ENCODE measurements at regions not wholly inside any gene's neighbourhood (a gene's known extent, or its start where the extent isn't known, plus 50 kb on each side); places are given as distances from the start of the nearest gene placed in this dataset.
"Not testable (repeated sequence)": the region's sequence is repeated elsewhere in the genome, so short reads cannot be mapped to it uniquely, and the experiment has no call there.

DNA sequence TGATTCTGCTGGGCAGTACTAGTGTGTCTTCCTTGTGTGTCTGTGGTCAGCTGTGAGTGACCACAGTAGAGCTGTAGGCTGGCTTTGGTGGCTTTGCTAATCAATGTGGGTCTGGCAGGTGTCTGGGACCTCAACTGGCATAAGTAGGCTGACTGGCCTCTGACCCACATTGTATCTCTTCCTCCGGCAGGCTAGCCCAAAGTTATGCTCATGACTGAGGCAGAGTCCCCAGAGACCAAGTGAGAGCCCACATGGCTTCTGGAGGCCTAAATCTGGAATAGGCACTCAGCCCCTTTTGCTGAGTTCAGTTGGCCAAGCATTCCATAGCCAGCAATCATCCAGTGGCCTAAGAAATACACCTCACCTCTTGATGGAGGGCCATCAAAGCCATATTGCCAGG is 289.1 kb upstream of the SUCLG2 start:
- no peaks in the 10 kb centered on the region for H3K4me1 ChIP-seq (ENCODE audit: insufficient read depth, low read length)
- no peaks in the 10 kb centered on the region for H3K9me3 ChIP-seq (ENCODE audit: low read length)
- H3K27me3 ChIP-seq (ENCODE audit: control insufficient read depth in 1 of 2, insufficient read depth in 2 of 2, low read length in 2 of 2): no peaks in the 10 kb centered on the region
- H3K27ac ChIP-seq (ENCODE audit: low read depth, low read length): no peak overlapping the region
- no peak overlapping the region for H3K4me3 ChIP-seq (ENCODE audit: low read depth in 1 of 2, low read length in 2 of 2)
- no peak overlapping the region for H3K9ac ChIP-seq (ENCODE audit: low read length)
- no peaks in the 10 kb centered on the region for H3K36me3 ChIP-seq (ENCODE audit: insufficient read depth, low read length)

DNA sequence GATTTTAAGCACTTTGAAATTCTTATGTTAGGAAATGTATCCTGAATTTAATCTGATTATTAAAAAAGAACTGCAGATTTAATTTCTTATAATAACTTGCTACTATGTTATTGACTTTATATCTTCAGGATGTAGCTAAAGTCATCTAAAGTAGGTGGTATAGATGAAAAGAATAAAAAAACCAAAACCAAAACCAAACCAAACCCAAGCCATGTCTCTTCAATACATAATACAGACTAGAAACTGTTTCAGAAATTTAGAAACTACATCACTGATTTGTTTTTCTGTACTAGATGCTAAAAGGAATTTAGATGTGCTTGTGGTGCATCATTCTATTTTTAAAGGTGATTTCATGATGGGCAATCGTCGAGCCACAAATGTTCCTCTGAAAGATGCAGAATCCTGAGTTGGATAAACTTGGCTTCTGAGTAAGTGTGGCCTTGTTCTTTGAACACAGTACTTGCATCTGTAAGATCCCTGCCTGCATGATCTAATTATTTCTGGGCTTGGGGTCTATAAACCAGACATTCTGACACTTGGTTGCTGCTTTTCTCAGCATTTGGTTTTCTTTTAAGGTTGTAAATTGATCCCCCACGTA is 287.1 kb upstream of the SUCLG2 start:
- no peak overlapping the region for H3K9ac ChIP-seq (ENCODE audit: low read length)
- H3K27ac ChIP-seq (ENCODE audit: low read depth, low read length): no peak overlapping the region
- H3K4me3 ChIP-seq (ENCODE audit: low read depth in 1 of 2, low read length in 2 of 2): no peak overlapping the region
- H3K4me1 ChIP-seq (ENCODE audit: insufficient read depth, low read length): no peaks in the 10 kb centered on the region
- no peaks in the 10 kb centered on the region for H3K36me3 ChIP-seq (ENCODE audit: insufficient read depth, low read length)
- no peaks in the 10 kb centered on the region for H3K27me3 ChIP-seq (ENCODE audit: control insufficient read depth in 1 of 2, insufficient read depth in 2 of 2, low read length in 2 of 2)
- no peaks in the 10 kb centered on the region for H3K9me3 ChIP-seq (ENCODE audit: low read length)

DNA sequence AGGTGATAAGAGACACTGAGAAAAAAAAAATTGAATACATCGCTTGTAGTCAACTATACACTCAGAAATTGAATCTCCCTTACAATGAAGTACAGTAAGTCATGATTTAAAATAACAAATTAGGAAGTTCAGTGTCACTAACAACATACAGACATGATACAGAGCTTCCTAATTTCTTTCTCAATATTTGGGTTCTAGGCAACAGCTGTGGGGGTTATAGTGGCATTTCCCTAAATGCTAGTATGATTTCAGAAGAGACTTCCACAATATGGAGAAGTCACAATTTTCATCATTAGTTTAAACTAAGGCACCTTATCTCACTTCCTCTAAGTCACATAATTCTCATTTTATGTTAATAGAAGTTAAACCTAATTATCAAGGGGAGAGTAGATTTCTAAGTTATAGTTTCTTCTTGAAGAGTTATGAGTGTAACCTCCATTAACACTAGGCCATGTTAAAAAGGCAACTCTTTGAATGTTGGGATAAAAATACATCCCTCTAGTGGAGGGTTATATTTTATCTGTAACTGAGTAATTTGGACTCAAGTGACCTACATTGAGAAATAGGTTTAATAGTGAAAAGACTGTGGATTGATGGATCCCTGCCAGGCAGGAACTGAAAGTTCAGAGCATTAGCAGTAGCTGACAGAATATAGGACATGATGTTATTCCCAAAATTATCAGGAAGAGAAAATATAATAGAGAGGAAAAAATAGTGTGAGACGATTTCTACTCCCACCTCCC is 286.0 kb upstream of the SUCLG2 start:
- Histone ChIP-seq H3K27ac (ENCODE audit: low read depth, low read length) (no peak overlapping the region), H3K27me3 (ENCODE audit: control insufficient read depth in 1 of 2, insufficient read depth in 2 of 2, low read length in 2 of 2) (no peaks in the 10 kb centered on the region), H3K4me3 (ENCODE audit: low read depth in 1 of 2, low read length in 2 of 2) (no peak overlapping the region), H3K4me1 (ENCODE audit: insufficient read depth, low read length) (no peaks in the 10 kb centered on the region), H3K9ac (ENCODE audit: low read length) (no peak overlapping the region), H3K36me3 (ENCODE audit: insufficient read depth, low read length) (no peaks in the 10 kb centered on the region), H3K9me3 (ENCODE audit: low read length) (no peaks in the 10 kb centered on the region)

- no peaks in the 10 kb centered on the region for H3K36me3 ChIP-seq (ENCODE audit: insufficient read depth, low read length)
- no peak overlapping the region for H3K9ac ChIP-seq (ENCODE audit: low read length)
- H3K27ac ChIP-seq (ENCODE audit: low read depth, low read length): no peak overlapping the region
- H3K9me3 ChIP-seq (ENCODE audit: low read length): no peaks in the 10 kb centered on the region
- H3K27me3 ChIP-seq (ENCODE audit: control insufficient read depth in 1 of 2, insufficient read depth in 2 of 2, low read length in 2 of 2): no peaks in the 10 kb centered on the region
- H3K4me1 ChIP-seq (ENCODE audit: insufficient read depth, low read length): no peaks in the 10 kb centered on the region
- H3K4me3 ChIP-seq (ENCODE audit: low read depth in 1 of 2, low read length in 2 of 2): no peak overlapping the region
Observed at GRCh38 chr3:67937498-67938118, 283.2 kb upstream of the SUCLG2 start.

DNA sequence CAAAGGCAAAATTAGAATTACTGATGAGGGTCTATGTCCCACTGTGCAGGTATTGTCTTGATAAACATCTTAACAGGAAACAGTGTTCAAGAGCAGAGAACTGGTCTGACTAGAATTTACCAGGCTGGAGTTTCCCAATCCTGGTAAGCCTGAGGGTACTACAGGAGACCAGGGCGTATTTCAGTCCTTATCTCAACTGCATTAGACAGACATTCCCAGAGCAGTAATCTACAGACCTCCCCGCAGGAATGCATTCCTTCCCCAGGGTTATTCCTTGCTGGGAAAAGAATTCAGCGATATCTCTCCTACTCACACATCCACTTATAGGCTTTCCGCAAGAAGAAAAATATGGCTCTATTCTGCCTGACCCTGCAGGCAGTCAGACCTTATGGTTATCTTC is 276.0 kb upstream of the SUCLG2 start:
- H3K4me1 ChIP-seq (ENCODE audit: insufficient read depth, low read length); H3K4me3 ChIP-seq (ENCODE audit: low read depth in 1 of 2, low read length in 2 of 2); H3K36me3 ChIP-seq (ENCODE audit: insufficient read depth, low read length); H3K9me3 ChIP-seq (ENCODE audit: low read length); H3K27me3 ChIP-seq (ENCODE audit: control insufficient read depth in 1 of 2, insufficient read depth in 2 of 2, low read length in 2 of 2); H3K9ac ChIP-seq (ENCODE audit: low read length); H3K27ac ChIP-seq (ENCODE audit: low read depth, low read length): not testable (repeated sequence)

DNA sequence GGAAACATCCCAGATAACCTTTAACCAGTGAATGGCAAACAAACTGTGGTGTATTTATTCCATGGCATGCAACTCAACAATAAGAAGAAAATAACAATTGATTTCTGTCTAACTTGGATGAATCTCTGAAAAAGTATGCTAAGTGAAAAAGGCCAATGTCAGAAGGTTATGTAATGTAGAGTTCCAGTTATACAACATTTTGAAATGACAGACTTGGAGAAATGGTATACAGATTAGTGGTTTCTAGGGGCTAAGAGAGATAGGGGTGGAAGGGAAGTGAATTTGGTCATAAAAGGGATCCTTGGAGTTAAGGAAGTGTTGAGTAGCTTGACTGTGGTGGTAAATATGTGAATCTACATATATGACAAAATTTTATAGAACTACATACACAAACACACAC is 269.4 kb upstream of the SUCLG2 start:
- Histone ChIP-seq H3K27ac (ENCODE audit: low read depth, low read length) (no peak overlapping the region), H3K27me3 (ENCODE audit: control insufficient read depth in 1 of 2, insufficient read depth in 2 of 2, low read length in 2 of 2) (no peaks in the 10 kb centered on the region), H3K36me3 (ENCODE audit: insufficient read depth, low read length) (no peaks in the 10 kb centered on the region), H3K4me1 (ENCODE audit: insufficient read depth, low read length) (no peaks in the 10 kb centered on the region), H3K9me3 (ENCODE audit: low read length) (no peaks in the 10 kb centered on the region), H3K9ac (ENCODE audit: low read length) (no peak overlapping the region), H3K4me3 (ENCODE audit: low read depth in 1 of 2, low read length in 2 of 2) (no peak overlapping the region)

DNA sequence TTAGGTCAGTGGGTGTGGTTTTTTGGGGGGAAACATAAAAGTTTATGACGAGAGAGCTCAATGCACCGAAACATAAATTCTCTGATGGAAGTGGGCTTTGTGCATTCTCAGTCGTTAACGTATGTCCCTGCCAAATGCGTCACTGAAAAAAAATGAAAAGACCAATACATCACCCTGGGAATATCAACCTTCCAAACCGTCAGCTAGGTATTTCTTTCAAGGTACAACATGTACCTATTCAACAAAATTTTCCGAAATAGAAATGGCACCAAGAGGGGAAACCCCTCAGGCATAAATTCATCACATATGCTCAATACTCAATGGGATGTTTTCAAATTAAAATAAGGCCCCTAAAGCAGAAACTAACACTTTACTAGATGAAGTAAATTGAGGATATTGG is 266.6 kb upstream of the SUCLG2 start:
- Histone ChIP-seq H3K9me3 (ENCODE audit: low read length) (no peaks in the 10 kb centered on the region), H3K27me3 (ENCODE audit: control insufficient read depth in 1 of 2, insufficient read depth in 2 of 2, low read length in 2 of 2) (no peaks in the 10 kb centered on the region), H3K27ac (ENCODE audit: low read depth, low read length) (no peak overlapping the region), H3K9ac (ENCODE audit: low read length) (no peak overlapping the region), H3K36me3 (ENCODE audit: insufficient read depth, low read length) (no peaks in the 10 kb centered on the region), H3K4me3 (ENCODE audit: low read depth in 1 of 2, low read length in 2 of 2) (no peak overlapping the region), H3K4me1 (ENCODE audit: insufficient read depth, low read length) (peaks cover 6% of the 10 kb centered on the region)

- no peak overlapping the region for H3K4me3 ChIP-seq (ENCODE audit: low read depth in 1 of 2, low read length in 2 of 2)
- no peak overlapping the region for H3K27ac ChIP-seq (ENCODE audit: low read depth, low read length)
- no peak overlapping the region for H3K9ac ChIP-seq (ENCODE audit: low read length)
- H3K27me3 ChIP-seq (ENCODE audit: control insufficient read depth in 1 of 2, insufficient read depth in 2 of 2, low read length in 2 of 2): no peaks in the 10 kb centered on the region
- H3K36me3 ChIP-seq (ENCODE audit: insufficient read depth, low read length): no peaks in the 10 kb centered on the region
- H3K4me1 ChIP-seq (ENCODE audit: insufficient read depth, low read length): peaks cover 12% of the 10 kb centered on the region
- no peaks in the 10 kb centered on the region for H3K9me3 ChIP-seq (ENCODE audit: low read length)
Observed at GRCh38 chr3:67920311-67920710, 265.9 kb upstream of the SUCLG2 start.

GRCh38 chr3:67916353-67916752 is 261.9 kb upstream of the SUCLG2 start:
- H3K36me3 ChIP-seq (ENCODE audit: insufficient read depth, low read length): no peaks in the 10 kb centered on the region
- H3K4me3 ChIP-seq (ENCODE audit: low read depth in 1 of 2, low read length in 2 of 2): no peak overlapping the region
- H3K27ac ChIP-seq (ENCODE audit: low read depth, low read length): no peak overlapping the region
- peaks cover 12% of the 10 kb centered on the region for H3K4me1 ChIP-seq (ENCODE audit: insufficient read depth, low read length)
- H3K9ac ChIP-seq (ENCODE audit: low read length): no peak overlapping the region
- H3K27me3 ChIP-seq (ENCODE audit: control insufficient read depth in 1 of 2, insufficient read depth in 2 of 2, low read length in 2 of 2): no peaks in the 10 kb centered on the region
- no peaks in the 10 kb centered on the region for H3K9me3 ChIP-seq (ENCODE audit: low read length)

DNA sequence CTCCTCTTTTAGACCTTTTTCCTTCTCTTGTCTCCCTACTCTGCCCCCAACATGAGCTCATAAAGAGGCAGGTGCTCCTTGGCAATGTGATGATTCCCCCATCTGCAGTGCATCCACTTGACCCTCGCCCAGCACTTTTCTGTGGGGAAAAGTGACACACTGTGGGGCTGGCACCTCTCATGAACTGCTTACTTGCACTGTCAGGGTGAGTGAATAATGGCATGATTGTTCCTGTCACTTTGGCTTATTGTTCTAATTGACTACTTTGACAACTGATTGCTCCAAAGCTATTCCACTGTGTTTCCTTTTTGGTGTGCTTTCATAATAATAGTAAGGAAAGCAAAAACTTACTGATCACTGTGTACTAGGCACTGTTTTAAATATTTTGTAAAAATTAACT is 253.3 kb upstream of the SUCLG2 start:
- Histone ChIP-seq H3K9ac (ENCODE audit: low read length) (no peak overlapping the region), H3K4me3 (ENCODE audit: low read depth in 1 of 2, low read length in 2 of 2) (no peak overlapping the region), H3K27me3 (ENCODE audit: control insufficient read depth in 1 of 2, insufficient read depth in 2 of 2, low read length in 2 of 2) (no peaks in the 10 kb centered on the region), H3K4me1 (ENCODE audit: insufficient read depth, low read length) (no peaks in the 10 kb centered on the region), H3K36me3 (ENCODE audit: insufficient read depth, low read length) (no peaks in the 10 kb centered on the region), H3K27ac (ENCODE audit: low read depth, low read length) (no peak overlapping the region), H3K9me3 (ENCODE audit: low read length) (no peaks in the 10 kb centered on the region)

DNA sequence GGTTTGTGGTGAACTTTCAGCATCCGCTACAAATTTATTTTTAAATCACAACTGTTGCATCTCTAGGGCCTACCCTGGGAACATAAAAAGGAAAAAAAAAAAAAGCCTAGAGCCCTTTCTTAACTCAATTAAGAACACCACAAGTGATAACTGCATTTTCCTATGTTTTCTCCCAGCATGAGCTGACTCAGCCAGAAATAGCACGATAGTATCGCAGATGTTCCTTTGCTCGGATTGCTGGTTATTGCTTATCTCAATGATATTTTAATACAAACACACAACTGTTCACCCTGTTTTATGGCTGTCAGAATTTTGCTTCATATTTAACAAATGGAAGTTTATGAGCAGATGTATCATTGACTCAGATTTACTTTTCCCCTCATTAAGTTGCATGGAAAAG is 251.8 kb upstream of the SUCLG2 start:
- Histone ChIP-seq H3K4me1 (ENCODE audit: insufficient read depth, low read length) (no peaks in the 10 kb centered on the region), H3K9ac (ENCODE audit: low read length) (no peak overlapping the region), H3K27ac (ENCODE audit: low read depth, low read length) (no peak overlapping the region), H3K27me3 (ENCODE audit: control insufficient read depth in 1 of 2, insufficient read depth in 2 of 2, low read length in 2 of 2) (no peaks in the 10 kb centered on the region), H3K36me3 (ENCODE audit: insufficient read depth, low read length) (no peaks in the 10 kb centered on the region), H3K4me3 (ENCODE audit: low read depth in 1 of 2, low read length in 2 of 2) (no peak overlapping the region), H3K9me3 (ENCODE audit: low read length) (no peaks in the 10 kb centered on the region)

- Histone ChIP-seq H3K4me1 (ENCODE audit: insufficient read depth, low read length) (no peaks in the 10 kb centered on the region), H3K36me3 (ENCODE audit: insufficient read depth, low read length) (no peaks in the 10 kb centered on the region), H3K4me3 (ENCODE audit: low read depth in 1 of 2, low read length in 2 of 2) (no peak overlapping the region), H3K9me3 (ENCODE audit: low read length) (no peaks in the 10 kb centered on the region), H3K27ac (ENCODE audit: low read depth, low read length) (no peak overlapping the region), H3K9ac (ENCODE audit: low read length) (no peak overlapping the region), H3K27me3 (ENCODE audit: control insufficient read depth in 1 of 2, insufficient read depth in 2 of 2, low read length in 2 of 2) (no peaks in the 10 kb centered on the region)
Observed at GRCh38 chr3:67901681-67902080, 247.3 kb upstream of the SUCLG2 start.
